Esophagus squamous epithelium (tissue), 4 donors: ENCODE measurements at regions not wholly inside any gene's neighbourhood (a gene's known extent, or its start where the extent isn't known, plus 50 kb on each side); places are given as distances from the start of the nearest gene placed in this dataset.
"Not testable (repeated sequence)": the region's sequence is repeated elsewhere in the genome, so short reads cannot be mapped to it uniquely, and the experiment has no call there.

ENCODE experiments used
- POLR2A ChIP-seq, 4 donors: fragments of 450-650 bp; IDR thresholded peaks; one replicate each; pipeline ENCODE4 v1.6.1; 2017; ENCODE audit warnings: antibody characterized with exemption in 4 of 4, mild to moderate bottlenecking in 4 of 4, moderate library complexity in 3 of 4
- TF ChIP-seq, protein P1 (sequence below), 6 experiments: fragments of 450-650 bp in 4 of 6; fragments of 200-600 bp in 2 of 6; sonication (generic) in 2 of 6; IDR thresholded peaks; one replicate each; pipeline ENCODE4 v1.5.1; 2016 to 2019; ENCODE audit warnings: antibody characterized with exemption in 6 of 6, mild to moderate bottlenecking in 4 of 6, moderate library complexity in 4 of 6

DNA sequence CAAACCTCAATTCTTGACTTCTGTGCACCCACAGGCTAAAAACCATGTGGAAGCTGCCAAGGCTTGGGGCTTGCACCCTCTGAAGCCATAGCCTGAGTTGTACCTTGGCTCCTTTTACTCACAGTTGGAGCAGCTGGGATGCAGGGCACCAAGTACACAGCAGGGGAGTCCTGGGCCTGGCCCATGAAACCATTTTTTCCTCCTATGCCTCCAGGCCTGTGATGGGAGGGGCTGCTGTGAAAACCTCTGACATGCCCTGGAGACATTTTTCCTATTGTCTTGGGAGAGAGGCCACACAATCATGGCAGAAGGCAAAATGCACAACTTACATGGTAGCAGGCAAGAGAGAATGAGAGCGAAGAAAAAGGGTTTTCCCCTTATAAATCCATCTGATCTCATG, 568.6 kb downstream of the SMARCA1 start:
- TF ChIP-seq, protein P1, sequence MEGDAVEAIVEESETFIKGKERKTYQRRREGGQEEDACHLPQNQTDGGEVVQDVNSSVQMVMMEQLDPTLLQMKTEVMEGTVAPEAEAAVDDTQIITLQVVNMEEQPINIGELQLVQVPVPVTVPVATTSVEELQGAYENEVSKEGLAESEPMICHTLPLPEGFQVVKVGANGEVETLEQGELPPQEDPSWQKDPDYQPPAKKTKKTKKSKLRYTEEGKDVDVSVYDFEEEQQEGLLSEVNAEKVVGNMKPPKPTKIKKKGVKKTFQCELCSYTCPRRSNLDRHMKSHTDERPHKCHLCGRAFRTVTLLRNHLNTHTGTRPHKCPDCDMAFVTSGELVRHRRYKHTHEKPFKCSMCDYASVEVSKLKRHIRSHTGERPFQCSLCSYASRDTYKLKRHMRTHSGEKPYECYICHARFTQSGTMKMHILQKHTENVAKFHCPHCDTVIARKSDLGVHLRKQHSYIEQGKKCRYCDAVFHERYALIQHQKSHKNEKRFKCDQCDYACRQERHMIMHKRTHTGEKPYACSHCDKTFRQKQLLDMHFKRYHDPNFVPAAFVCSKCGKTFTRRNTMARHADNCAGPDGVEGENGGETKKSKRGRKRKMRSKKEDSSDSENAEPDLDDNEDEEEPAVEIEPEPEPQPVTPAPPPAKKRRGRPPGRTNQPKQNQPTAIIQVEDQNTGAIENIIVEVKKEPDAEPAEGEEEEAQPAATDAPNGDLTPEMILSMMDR (IDR thresholded peaks at IDR 0.05) = not testable (repeated sequence)
- TF ChIP-seq POLR2A (IDR thresholded peaks at IDR 0.05) = not testable (repeated sequence)
